ENCODE measurements at regions not wholly inside any gene's neighbourhood (a gene's known extent, or its start where the extent isn't known, plus 50 kb on each side); places are given as distances from the start of the nearest gene placed in this dataset.
"Not testable (repeated sequence)": the region's sequence is repeated elsewhere in the genome, so short reads cannot be mapped to it uniquely, and the experiment has no call there.

DNA sequence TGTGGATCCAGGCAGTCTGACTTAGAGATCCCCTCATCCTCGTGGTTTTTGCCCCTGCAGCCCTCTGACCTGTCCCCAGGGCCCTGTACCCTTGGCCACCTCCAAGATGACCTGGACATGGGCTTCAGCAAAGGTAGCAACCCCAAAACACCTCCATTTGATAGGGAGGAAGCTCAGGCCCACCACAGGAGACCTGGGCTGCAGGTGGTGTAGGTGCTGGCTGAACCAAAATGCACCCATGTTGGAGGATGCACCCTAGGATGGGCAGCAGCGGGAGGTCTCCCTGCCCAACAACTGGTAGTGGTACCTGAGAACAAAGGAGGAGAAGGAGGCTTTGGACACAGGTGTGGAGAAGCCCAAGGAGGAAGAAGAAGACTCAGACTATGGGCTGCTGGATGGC, 188.7 kb downstream of the ZNF716 start:
- Histone ChIP-seq H3K36me3 (no peaks in the 10 kb centered on the region), H3K27me3 (no peaks in the 10 kb centered on the region), H3K4me3 (no peak overlapping the region), H3K9me3 (no peaks in the 10 kb centered on the region), H3K4me1 (no peaks in the 10 kb centered on the region), H3K27ac (replicated peaks in 1 of 4) (no peak overlapping the region)
- WGBS: 50% methylated on average over 1 of the region's 2 CpGs
- TF ChIP-seq POLR2A (IDR thresholded peaks at IDR 0.05; ENCODE audit: low read depth): no peak
- TF ChIP-seq, protein P1, sequence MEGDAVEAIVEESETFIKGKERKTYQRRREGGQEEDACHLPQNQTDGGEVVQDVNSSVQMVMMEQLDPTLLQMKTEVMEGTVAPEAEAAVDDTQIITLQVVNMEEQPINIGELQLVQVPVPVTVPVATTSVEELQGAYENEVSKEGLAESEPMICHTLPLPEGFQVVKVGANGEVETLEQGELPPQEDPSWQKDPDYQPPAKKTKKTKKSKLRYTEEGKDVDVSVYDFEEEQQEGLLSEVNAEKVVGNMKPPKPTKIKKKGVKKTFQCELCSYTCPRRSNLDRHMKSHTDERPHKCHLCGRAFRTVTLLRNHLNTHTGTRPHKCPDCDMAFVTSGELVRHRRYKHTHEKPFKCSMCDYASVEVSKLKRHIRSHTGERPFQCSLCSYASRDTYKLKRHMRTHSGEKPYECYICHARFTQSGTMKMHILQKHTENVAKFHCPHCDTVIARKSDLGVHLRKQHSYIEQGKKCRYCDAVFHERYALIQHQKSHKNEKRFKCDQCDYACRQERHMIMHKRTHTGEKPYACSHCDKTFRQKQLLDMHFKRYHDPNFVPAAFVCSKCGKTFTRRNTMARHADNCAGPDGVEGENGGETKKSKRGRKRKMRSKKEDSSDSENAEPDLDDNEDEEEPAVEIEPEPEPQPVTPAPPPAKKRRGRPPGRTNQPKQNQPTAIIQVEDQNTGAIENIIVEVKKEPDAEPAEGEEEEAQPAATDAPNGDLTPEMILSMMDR (IDR thresholded peaks at IDR 0.05): no peak
- no peak for TF ChIP-seq EP300 (IDR thresholded peaks at IDR 0.05)
- TF ChIP-seq POLR2AphosphoS5 (IDR thresholded peaks at IDR 0.05): no peak
- no peak for DNase-seq (ENCODE audit: extremely low spot score)
- intact Hi-C loops (cut with DNase I): no loop called here

DNA sequence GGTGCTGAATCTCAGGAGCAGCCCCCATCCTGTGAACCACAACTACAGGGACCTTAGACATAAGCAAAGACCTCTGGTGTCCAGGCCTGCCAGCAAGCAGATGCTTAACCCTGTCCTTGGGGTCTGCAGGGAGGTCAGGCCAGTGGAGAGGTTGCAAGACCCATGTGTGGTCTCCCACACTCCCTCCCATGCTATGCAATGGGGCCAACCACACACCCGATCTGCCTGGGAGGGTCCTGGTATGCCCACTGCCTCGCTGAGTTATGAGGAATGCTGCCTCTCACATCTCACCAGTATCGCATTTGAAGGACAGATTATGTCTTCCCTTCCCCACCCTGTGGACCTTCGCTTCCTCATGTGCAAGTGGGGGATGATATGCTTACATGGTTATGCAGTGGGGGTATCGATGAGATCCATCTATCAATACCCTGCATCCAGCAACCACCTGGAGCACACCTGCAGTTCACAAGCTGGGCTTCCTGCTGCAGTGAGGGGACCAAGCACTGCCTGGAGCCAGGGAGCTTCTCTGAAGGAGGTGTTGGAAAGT, 191.6 kb downstream of the ZNF716 start:
- no peaks in the 10 kb centered on the region for H3K9me3 ChIP-seq
- H3K27ac ChIP-seq (replicated peaks in 1 of 4): no peak overlapping the region
- no peak overlapping the region for H3K4me3 ChIP-seq
- intact Hi-C loops (cut with DNase I): no loop called here
- no peak for TF ChIP-seq POLR2AphosphoS5 (IDR thresholded peaks at IDR 0.05)
- TF ChIP-seq POLR2A (IDR thresholded peaks at IDR 0.05; ENCODE audit: low read depth): no peak
- no peak for TF ChIP-seq EP300 (IDR thresholded peaks at IDR 0.05)
- TF ChIP-seq, protein P1 (IDR thresholded peaks at IDR 0.05): no peak
- DNase-seq (ENCODE audit: extremely low spot score): no peak
- 71% methylated on average over 5 of the region's 5 CpGs for WGBS
- H3K36me3 ChIP-seq: no peaks in the 10 kb centered on the region
- H3K27me3 ChIP-seq: no peaks in the 10 kb centered on the region
- no peaks in the 10 kb centered on the region for H3K4me1 ChIP-seq

DNA sequence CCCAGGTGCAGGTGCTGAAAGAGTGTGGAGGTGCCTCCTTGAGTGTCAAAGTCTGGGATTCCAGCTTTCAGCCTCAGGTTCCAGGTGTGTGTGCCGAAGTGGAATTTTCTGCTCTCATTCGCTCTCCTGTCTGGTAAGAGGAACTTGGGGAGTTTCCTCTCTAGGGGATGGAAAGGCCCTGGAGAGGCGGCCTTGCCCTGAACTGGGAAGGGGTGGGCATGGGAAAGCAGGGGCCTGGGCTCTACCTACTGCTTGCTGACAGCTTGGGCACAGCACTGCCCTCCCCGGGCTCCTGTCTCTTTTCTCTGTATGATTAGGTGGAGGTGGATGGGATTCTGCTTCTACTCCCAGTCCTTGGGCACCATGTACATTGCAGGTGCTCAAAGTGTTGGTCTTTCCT, 192.8 kb downstream of the ZNF716 start:
- Histone ChIP-seq H3K4me3 (no peak overlapping the region), H3K27ac (replicated peaks in 1 of 4) (no peak overlapping the region), H3K9me3 (no peaks in the 10 kb centered on the region), H3K27me3 (no peaks in the 10 kb centered on the region), H3K36me3 (no peaks in the 10 kb centered on the region), H3K4me1 (no peaks in the 10 kb centered on the region)
- TF ChIP-seq POLR2AphosphoS5 (IDR thresholded peaks at IDR 0.05) (no peak), EP300 (IDR thresholded peaks at IDR 0.05) (no peak), POLR2A (IDR thresholded peaks at IDR 0.05; ENCODE audit: low read depth) (no peak)
- TF ChIP-seq, protein P1 (IDR thresholded peaks at IDR 0.05): no peak
- 90% methylated on average over 3 of the region's 4 CpGs for WGBS
- intact Hi-C loops (cut with DNase I): no loop called here
- DNase-seq (ENCODE audit: extremely low spot score): no peak

DNA sequence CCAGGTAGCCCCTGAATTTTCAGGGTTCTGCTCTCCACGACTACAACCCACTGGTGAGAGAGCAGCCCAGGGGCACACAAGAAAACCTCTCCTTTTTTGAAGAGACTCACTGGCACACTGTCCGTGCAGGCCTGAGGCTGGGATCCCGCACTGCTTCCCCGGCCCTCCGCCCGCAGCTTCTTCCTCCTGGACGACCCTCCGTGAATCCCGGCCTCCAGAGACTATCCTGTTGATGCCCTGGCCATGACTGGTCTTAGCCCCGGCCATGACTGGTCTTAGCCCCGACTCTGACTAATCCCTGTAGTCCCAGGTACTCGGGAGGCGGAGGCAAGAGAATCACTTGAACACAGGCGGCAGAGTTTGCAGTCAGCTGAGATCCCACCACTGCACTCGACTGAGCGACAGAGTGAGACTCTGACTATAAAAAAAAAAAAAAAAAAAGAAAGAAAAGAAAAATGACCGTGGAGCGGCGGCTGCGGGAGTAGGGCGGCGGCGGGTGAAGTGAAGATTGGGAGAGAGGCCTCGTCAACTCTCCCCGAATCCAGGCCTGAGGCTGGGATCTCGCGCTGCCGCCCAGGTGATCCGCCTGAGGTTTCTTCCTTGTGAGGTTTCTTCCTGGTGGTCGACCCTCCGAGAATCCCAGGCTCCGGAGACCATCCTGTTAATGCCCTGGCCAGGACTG, 196.4 kb downstream of the ZNF716 start:
- TF ChIP-seq POLR2A (IDR thresholded peaks at IDR 0.05; ENCODE audit: low read depth) (no peak), EP300 (IDR thresholded peaks at IDR 0.05) (no peak), POLR2AphosphoS5 (IDR thresholded peaks at IDR 0.05) (no peak)
- TF ChIP-seq, protein P1 (IDR thresholded peaks at IDR 0.05): no peak
- H3K27ac ChIP-seq (replicated peaks in 1 of 4): no peak overlapping the region
- WGBS: 87% methylated on average over 32 of the region's 32 CpGs
- H3K4me1 ChIP-seq: no peaks in the 10 kb centered on the region
- peaks cover 0 to 3% (median 0%) of the 10 kb centered on the region in 4 donors for H3K27me3 ChIP-seq
- no peaks in the 10 kb centered on the region for H3K36me3 ChIP-seq
- no peak overlapping the region for H3K4me3 ChIP-seq
- intact Hi-C loops (cut with DNase I): no loop called here
- no peak for DNase-seq (ENCODE audit: extremely low spot score)
- peaks cover 0 to 3% (median 0%) of the 10 kb centered on the region in 4 donors for H3K9me3 ChIP-seq

DNA sequence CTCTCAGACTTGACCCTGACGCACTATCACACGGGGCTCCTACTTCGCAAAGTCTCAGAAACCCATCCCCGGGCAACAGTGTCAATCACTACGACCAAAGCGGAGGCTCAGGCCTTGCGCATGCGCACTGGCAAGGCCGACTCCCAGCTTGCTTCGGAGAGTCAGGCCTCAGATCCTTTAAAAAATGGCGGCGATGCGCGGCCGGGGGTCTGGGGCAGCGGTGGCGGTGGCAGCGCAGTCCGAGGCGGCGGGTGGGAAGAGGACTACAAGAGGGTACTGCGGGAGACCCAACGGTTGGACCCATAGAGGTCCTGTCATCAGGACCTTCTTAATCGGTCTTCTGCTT, 196.9 kb downstream of the ZNF716 start:
- peaks cover 0 to 3% (median 0%) of the 10 kb centered on the region in 4 donors for H3K9me3 ChIP-seq
- no peaks in the 10 kb centered on the region for H3K4me1 ChIP-seq
- no peak for DNase-seq (ENCODE audit: extremely low spot score)
- intact Hi-C loops (cut with DNase I): no loop called here
- TF ChIP-seq POLR2A (IDR thresholded peaks at IDR 0.05; ENCODE audit: low read depth): no peak
- TF ChIP-seq EP300 (IDR thresholded peaks at IDR 0.05): no peak
- TF ChIP-seq POLR2AphosphoS5 (IDR thresholded peaks at IDR 0.05): no peak
- TF ChIP-seq, protein P1 (IDR thresholded peaks at IDR 0.05): no peak
- peaks cover 0 to 3% (median 0%) of the 10 kb centered on the region in 4 donors for H3K27me3 ChIP-seq
- H3K4me3 ChIP-seq: no peak overlapping the region
- no peaks in the 10 kb centered on the region for H3K36me3 ChIP-seq
- H3K27ac ChIP-seq (replicated peaks in 1 of 4): no peak overlapping the region
- WGBS: 92% methylated on average over 22 of the region's 24 CpGs

DNA sequence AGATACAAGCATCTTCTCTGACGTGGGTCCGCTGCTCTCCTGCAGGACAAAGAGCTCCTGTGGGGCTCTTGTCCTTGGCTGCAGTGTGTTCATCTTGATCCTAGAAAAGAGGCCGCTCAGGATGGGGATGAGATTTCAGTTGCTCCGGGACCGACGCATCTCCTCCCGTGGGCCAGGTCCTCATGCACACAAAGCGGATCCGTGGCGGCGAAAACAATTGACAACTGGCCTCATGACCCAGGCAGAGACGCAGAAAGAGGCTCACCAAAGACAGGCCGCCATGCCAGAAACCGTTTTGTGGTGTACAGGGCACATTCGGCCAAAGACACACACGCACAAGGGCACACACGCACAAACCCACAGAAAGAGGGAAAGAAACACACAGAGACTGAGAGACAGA, 200.4 kb downstream of the ZNF716 start:
- H3K27me3 ChIP-seq; H3K4me1 ChIP-seq; H3K4me3 ChIP-seq; H3K9me3 ChIP-seq; H3K36me3 ChIP-seq; intact Hi-C loops (cut with DNase I); H3K27ac ChIP-seq (replicated peaks in 1 of 4): not testable (repeated sequence)
- peak; percentile 77 for DNase-seq (ENCODE audit: extremely low spot score)
- 91% methylated on average over 17 of the region's 17 CpGs for WGBS
